IPS DF 6.9 (cell line): ENCODE measurements at regions not wholly inside any gene's neighbourhood (a gene's known extent, or its start where the extent isn't known, plus 50 kb on each side); places are given as distances from the start of the nearest gene placed in this dataset.
"Not testable (repeated sequence)": the region's sequence is repeated elsewhere in the genome, so short reads cannot be mapped to it uniquely, and the experiment has no call there.

Source experiments
- DNase-seq: peaks from one replicate; pipeline ENCODE4 v3.0.0-alpha.2; 2013; ENCODE audit warnings: low read depth, low spot score
- H3K27ac ChIP-seq: one replicate; pipeline ENCODE4 v1.5.1; 2013; ENCODE audit warnings: low read length, control low read depth
- H3K27me3 ChIP-seq: 2 replicates; pipeline ENCODE4 v1.6.1; 2013; ENCODE audit warnings: mild to moderate bottlenecking, low read length; ENCODE audit not compliant: control insufficient read depth, insufficient read depth
- H3K36me3 ChIP-seq: 2 replicates; pipeline ENCODE4 v1.6.1; 2013; ENCODE audit warnings: low read length; ENCODE audit not compliant: control insufficient read depth, insufficient read depth
- H3K4me1 ChIP-seq: 2 replicates; pipeline ENCODE4 v1.6.1; 2013; ENCODE audit warnings: low read length; ENCODE audit not compliant: control insufficient read depth, insufficient read depth
- H3K4me3 ChIP-seq: 2 replicates; pipeline ENCODE4 v1.5.1; 2013; ENCODE audit warnings: mild to moderate bottlenecking, low read length
- H3K9me3 ChIP-seq: 2 replicates; pipeline ENCODE4 v1.6.1; 2013; ENCODE audit warnings: low read length, inconsistent platforms; ENCODE audit not compliant: control insufficient read depth, insufficient read depth
- WGBS: extraction: QIAGEN DNeasy Blood & Tissue Kit; methylation state at CpG from one replicate; pipeline ENCODE4 v1.1.7; 2013; ENCODE audit warnings: mixed read lengths, missing lambda C conversion rate; ENCODE audit not compliant: insufficient read length, insufficient coverage; 5-methylcytosine and 5-hydroxymethylcytosine counted together

DNA sequence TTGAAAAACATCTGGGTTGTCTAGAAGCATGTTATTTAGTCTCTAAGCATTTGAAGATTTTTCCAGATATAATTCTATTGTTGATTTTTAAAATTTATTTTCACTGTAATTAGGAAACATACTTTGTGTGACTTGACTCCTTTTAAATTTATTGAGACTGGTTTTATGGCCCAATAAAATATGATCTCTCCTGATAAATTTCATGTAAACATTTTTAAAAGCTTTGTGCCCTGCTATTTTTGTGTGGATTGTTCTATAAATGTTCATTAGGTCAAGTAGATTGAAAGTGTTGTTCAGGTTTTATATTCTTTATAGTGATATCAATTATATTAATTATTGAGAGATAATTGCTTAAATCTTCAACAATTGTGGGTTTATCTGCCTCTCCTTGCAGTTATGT is 105.4 kb downstream of the RFX6 start:
- Histone ChIP-seq H3K4me1 (no peaks in the 10 kb centered on the region), H3K27me3 (no peaks in the 10 kb centered on the region), H3K9me3 (no peaks in the 10 kb centered on the region), H3K4me3 (no peak overlapping the region), H3K36me3 (no peaks in the 10 kb centered on the region), H3K27ac (no peak overlapping the region)
- DNase-seq = no peak

DNA sequence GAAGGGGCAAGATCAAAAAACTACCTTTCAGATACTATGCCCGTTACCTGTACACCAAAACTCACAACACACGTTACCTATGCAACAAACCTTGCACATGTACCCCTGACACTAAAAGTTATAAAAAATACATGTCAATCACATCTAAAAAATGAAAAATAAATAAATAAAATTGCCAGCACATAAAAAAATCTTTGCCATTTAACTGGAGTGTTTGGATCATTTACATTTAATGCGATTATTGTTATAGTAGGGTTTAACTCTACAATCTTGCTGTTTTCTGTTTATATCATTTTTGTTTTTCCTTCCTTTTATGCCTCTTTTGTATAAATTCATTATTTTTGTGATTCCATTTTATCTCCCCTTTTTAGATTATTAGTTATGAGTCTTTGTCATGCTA is 106.3 kb downstream of the RFX6 start:
- H3K4me1 ChIP-seq = no peaks in the 10 kb centered on the region
- H3K9me3 ChIP-seq = no peaks in the 10 kb centered on the region
- DNase-seq = no peak
- H3K27ac ChIP-seq = no peak overlapping the region
- H3K27me3 ChIP-seq = no peaks in the 10 kb centered on the region
- WGBS = no CpG with 5 or more reads among the region's 3 CpGs
- H3K36me3 ChIP-seq = no peaks in the 10 kb centered on the region
- no peak overlapping the region for H3K4me3 ChIP-seq

DNA sequence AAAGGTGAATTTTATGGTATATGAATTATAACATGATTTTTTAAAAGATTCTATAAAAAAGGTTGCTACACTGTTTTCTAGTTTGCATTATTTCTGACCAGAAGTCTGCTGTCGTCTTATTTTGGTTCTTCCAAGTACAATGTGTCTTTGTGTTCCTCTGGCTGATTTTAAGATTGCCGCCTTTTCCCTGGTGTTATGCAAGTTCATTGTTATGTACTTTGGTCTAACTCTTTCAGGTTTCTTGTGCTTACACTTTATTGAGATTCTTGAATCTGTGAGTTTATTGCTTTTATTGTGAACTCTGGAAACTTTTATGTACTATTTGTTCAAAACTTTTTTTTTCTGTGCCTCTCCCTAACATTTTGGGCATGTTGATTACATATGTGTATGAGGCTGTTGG is 109.8 kb downstream of the RFX6 start:
- Histone ChIP-seq H3K4me3 (no peak overlapping the region), H3K4me1 (no peaks in the 10 kb centered on the region), H3K27me3 (no peaks in the 10 kb centered on the region), H3K27ac (no peak overlapping the region), H3K9me3 (no peaks in the 10 kb centered on the region), H3K36me3 (no peaks in the 10 kb centered on the region)
- no peak for DNase-seq
- WGBS = no CpG with 5 or more reads among the region's 2 CpGs

DNA sequence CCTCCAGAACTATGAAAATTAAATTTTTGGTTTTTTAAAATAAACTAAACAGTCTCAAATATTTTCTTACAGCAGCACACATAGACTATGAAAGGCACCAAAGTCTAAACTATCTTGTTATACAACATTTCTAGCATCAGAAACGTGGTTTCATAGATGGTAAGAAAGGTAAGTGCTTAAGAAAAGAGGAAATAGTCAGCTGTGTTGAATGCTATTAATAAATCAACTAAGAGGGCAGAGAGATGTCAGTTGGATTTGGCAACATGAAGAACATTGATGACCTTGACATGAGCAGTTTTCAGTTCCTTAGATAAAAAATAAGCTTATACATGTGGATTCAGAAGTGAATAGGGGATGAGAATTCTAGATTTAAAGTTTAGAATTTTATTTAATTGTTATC is 113.6 kb downstream of the RFX6 start:
- no peak overlapping the region for H3K27ac ChIP-seq
- no peaks in the 10 kb centered on the region for H3K36me3 ChIP-seq
- no CpG with 5 or more reads among the region's 1 CpG for WGBS
- H3K27me3 ChIP-seq = no peaks in the 10 kb centered on the region
- no peaks in the 10 kb centered on the region for H3K4me1 ChIP-seq
- no peak for DNase-seq
- no peak overlapping the region for H3K4me3 ChIP-seq
- no peaks in the 10 kb centered on the region for H3K9me3 ChIP-seq

- Histone ChIP-seq H3K4me3 (no peak overlapping the region), H3K36me3 (no peaks in the 10 kb centered on the region), H3K9me3 (no peaks in the 10 kb centered on the region), H3K27me3 (no peaks in the 10 kb centered on the region), H3K27ac (no peak overlapping the region), H3K4me1 (no peaks in the 10 kb centered on the region)
- no peak for DNase-seq
Observed at GRCh38 chr6:116992546-116992945, 115.5 kb downstream of the RFX6 start.

- no peak for DNase-seq
- H3K27me3 ChIP-seq = no peaks in the 10 kb centered on the region
- no peak overlapping the region for H3K4me3 ChIP-seq
- no peak overlapping the region for H3K27ac ChIP-seq
- H3K9me3 ChIP-seq = no peaks in the 10 kb centered on the region
- H3K36me3 ChIP-seq = no peaks in the 10 kb centered on the region
- H3K4me1 ChIP-seq = no peaks in the 10 kb centered on the region
- no CpG with 5 or more reads among the region's 5 CpGs for WGBS
Observed at GRCh38 chr6:116994447-116994846, 117.4 kb downstream of the RFX6 start.

DNA sequence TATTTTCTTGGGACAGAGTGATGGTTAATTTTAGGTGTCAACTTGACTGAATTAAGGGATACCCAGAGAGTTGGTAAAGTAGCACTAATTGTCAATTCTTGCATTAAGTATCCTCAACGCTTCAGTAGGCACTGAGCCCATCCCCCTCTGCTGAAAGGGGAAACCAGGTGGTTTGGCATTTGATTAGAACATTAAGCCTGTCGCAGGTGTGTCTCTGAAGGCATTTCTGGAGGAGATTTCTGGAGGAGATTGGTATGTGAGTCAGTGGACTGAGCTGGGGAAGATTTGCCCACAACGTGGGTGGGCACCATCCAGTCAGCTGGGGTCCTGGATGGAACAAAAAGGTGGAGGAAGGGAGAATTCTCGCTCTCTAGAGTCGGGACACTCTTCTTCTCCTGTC is 119.8 kb downstream of the RFX6 start:
- no peak for DNase-seq
- H3K9me3 ChIP-seq = no peaks in the 10 kb centered on the region
- no peaks in the 10 kb centered on the region for H3K4me1 ChIP-seq
- H3K36me3 ChIP-seq = no peaks in the 10 kb centered on the region
- H3K4me3 ChIP-seq = no peak overlapping the region
- WGBS = no CpG with 5 or more reads among the region's 5 CpGs
- H3K27ac ChIP-seq = no peak overlapping the region
- H3K27me3 ChIP-seq = no peaks in the 10 kb centered on the region

- Histone ChIP-seq H3K27ac (no peak overlapping the region), H3K36me3 (no peaks in the 10 kb centered on the region), H3K4me3 (no peak overlapping the region), H3K4me1 (no peaks in the 10 kb centered on the region), H3K27me3 (no peaks in the 10 kb centered on the region), H3K9me3 (no peaks in the 10 kb centered on the region)
- WGBS = no CpG with 5 or more reads among the region's 6 CpGs
- no peak for DNase-seq
Observed at GRCh38 chr6:116997496-116997895, 120.5 kb downstream of the RFX6 start.

- DNase-seq = no peak
- no peak overlapping the region for H3K4me3 ChIP-seq
- H3K27ac ChIP-seq = no peak overlapping the region
- no peaks in the 10 kb centered on the region for H3K27me3 ChIP-seq
- H3K9me3 ChIP-seq = no peaks in the 10 kb centered on the region
- no peaks in the 10 kb centered on the region for H3K4me1 ChIP-seq
- no peaks in the 10 kb centered on the region for H3K36me3 ChIP-seq
- no CpG with 5 or more reads among the region's 3 CpGs for WGBS
Observed at GRCh38 chr6:117007659-117008058, 130.6 kb downstream of the RFX6 start.

GRCh38 chr6:117008618-117009017 is 131.6 kb downstream of the RFX6 start:
- no peak overlapping the region for H3K27ac ChIP-seq
- no peaks in the 10 kb centered on the region for H3K27me3 ChIP-seq
- WGBS = no CpG with 5 or more reads among the region's 3 CpGs
- DNase-seq = no peak
- H3K4me3 ChIP-seq = no peak overlapping the region
- no peaks in the 10 kb centered on the region for H3K4me1 ChIP-seq
- H3K36me3 ChIP-seq = no peaks in the 10 kb centered on the region
- no peaks in the 10 kb centered on the region for H3K9me3 ChIP-seq

GRCh38 chr6:117014641-117015473 is 137.8 kb downstream of the RFX6 start:
- not testable (repeated sequence) for H3K27ac ChIP-seq, H3K4me3 ChIP-seq, H3K4me1 ChIP-seq, H3K36me3 ChIP-seq, DNase-seq, H3K27me3 ChIP-seq, H3K9me3 ChIP-seq
- WGBS = no CpG with 5 or more reads among the region's 43 CpGs
